RPMI8226 (cell line): ENCODE measurements at regions not wholly inside any gene's neighbourhood (a gene's known extent, or its start where the extent isn't known, plus 50 kb on each side); places are given as distances from the start of the nearest gene placed in this dataset.
A peak's percentile ranks its signal among the peaks of the same experiment; 100 is the strongest.
"Not testable (repeated sequence)": the region's sequence is repeated elsewhere in the genome, so short reads cannot be mapped to it uniquely, and the experiment has no call there.

Experiments used
- DNase-seq: peaks from one replicate; pipeline ENCODE4 v3.0.0-alpha.2; 2015

DNA sequence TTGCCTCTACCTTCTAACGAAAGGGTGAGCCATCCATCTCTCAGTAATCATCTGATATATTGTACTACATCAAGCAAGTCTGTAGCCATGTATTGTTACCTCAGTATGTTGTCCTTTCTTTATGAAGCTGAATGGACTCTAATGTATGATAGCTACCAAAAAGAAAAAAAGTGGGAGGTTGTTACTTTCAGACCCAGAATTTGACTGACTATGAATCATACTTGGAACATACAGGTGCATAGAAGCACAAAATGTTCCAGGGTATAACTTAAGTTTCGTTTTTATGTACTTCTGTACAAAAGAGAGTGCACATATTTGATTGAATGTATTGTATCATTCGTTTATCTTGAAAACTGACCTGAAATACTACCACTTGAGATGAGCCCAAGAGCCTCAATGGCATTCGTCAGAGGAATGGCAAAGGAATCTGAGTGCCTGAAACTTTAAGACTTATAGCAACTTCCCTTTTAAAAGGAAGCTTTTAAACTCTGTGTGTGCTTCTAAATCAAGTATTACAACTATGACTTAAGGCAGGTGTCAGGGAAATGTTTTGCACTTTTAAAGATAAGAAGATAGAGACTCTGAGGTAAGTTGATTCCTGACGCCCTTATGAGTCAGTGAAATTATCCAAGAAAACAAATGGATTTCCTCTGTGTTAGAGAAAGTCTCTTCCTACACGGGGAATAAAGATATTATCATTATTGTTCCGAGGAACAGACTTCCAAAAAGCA lies 951.5 kb downstream of the GALC start:
- no peak for DNase-seq

DNA sequence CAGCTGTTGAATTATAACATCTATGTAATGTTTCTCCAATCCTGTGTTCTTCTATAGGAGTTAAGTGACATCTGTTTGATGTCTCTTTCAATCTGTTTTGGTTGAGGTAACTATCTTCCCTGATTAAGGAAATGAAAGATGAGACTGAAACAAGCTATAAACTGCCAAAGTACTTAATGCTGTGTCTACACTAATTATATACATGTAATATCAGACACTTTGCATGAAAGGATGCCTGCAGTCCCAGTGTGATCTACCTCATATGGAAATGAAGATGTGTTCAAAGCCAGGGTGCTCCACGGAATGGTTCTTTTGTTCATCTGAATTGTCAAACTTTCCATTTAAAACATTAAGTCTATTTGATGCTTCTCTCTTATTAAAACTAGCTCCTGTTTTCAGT lies 958.3 kb downstream of the GALC start:
- no peak for DNase-seq

DNA sequence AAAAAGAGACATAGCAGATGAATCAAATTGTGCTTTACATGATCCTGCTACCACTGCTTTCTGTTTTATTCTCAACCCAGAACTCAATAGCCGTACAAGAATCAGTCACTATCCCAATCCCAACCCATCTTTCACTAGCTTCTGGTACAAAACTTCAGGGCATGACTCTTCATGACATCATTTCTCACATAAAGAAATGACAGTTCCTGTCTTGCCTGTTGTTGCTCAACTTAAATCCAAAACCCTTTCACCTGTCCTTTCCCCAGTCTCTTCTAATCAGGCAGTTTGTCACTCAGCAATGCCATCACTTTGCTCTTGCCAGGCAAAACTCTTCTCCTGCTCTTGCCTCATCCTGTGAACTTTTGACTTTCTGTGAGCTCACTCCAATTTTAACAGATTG lies 962.8 kb downstream of the GALC start:
- DNase-seq = no peak

DNA sequence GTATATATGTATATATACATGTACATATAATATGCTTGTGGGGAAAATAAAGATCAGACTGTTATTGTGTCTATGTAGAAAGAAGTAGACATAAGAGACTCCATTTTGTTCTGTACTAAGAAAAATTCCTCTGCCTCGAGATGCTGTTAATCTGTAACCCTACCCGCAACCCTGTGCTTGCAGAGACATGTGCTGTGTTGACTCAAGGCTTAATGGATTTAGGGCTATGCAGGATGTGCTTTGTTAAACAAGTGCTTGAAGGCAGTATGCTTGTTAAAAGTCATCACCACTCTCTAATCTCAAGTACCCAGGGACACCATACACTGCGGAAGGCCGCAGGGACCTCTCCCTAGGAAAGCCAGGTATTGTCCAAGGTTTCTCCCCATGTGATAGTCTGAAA lies 972.9 kb downstream of the GALC start:
- DNase-seq = not testable (repeated sequence)

- DNase-seq = no peak
Measured at GRCh38 chr14:87018294-87018693, 974.7 kb downstream of the GALC start.

- no peak for DNase-seq
Measured at GRCh38 chr14:87017335-87017734, 975.6 kb downstream of the GALC start.

DNA sequence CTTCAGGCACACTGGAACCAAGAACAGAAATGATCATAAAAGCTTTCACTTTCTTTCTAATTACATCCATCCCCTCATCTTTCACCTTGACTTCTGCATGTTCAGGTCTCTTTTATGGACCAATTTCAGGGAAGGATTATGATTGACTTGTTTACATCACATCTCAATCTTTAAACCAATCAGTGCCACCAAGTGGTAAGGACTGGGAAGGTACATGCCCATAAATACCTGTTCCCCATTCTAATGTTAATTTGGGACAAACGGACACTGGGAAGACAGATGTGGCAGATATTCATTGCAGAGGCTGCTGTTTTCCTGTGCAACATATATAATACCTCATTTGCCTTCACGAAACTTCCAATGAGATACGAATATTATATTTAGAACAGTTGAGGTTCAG lies 978.1 kb downstream of the GALC start:
- no peak for DNase-seq

DNA sequence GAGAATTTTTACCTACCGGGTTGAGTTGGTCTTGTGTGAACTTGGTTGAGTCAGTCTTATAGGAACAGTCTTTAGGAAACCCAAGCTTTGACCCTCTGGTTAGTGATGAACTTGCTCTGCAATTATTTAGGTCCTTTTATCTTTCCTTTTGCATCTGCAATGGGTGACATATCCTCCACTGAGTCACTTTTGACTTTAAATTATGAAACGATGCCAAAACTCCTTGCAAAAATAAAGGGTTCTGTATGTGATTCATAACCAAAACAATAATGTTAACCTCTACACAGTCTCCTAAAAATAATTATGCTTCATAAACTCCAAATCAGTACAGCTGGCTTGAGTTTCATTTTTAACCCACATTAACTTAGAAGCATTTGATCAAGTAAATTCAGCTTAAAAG lies 979.4 kb downstream of the GALC start:
- DNase-seq = no peak

GRCh38 chr14:87008965-87009364 lies 984.0 kb downstream of the GALC start:
- DNase-seq = no peak

GRCh38 chr14:87005280-87005679 lies 987.7 kb downstream of the GALC start:
- no peak for DNase-seq

DNA sequence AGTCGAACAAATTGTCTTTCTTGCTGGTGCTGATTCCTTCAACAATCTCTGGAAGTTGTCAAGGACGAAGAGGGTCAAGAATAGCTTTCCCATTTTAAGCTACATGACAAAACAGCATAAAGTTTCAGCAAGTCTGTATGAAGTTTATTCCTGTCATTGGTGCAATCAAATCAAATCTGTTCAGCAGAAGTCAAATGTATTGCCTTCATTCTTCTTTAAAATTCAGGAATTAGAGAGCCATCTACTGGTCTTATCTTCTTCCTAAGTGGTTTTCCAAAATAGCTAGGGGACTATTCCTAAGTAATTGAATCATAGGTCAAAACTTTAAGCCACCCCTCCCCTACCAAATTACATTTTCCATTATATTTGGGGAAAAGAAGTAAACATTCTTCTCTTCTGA lies 990.2 kb downstream of the GALC start:
- DNase-seq = no peak

DNA sequence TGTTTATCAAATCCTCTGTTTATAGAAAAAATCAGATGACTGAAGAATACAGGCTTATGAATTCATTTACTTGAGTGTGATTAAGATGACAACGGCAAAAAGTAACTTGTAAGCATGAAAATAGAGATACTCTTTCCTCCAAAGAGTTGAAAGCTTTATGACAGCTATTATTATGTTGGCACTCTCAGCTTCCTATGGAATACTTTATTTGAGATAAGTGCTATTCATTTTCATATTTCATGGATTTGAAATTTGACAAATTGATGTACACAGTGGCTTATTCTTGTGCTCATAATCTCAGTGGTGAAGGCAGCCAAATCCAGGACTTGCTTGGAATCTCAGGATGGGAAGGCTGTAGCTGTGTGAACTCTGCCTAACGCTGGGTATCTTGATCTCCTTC lies 991.6 kb downstream of the GALC start:
- DNase-seq = no peak

GRCh38 chr14:87000081-87000480 lies 992.9 kb downstream of the GALC start:
- DNase-seq = no peak

GRCh38 chr14:86999036-86999435 lies 993.9 kb downstream of the GALC start:
- DNase-seq = no peak

DNA sequence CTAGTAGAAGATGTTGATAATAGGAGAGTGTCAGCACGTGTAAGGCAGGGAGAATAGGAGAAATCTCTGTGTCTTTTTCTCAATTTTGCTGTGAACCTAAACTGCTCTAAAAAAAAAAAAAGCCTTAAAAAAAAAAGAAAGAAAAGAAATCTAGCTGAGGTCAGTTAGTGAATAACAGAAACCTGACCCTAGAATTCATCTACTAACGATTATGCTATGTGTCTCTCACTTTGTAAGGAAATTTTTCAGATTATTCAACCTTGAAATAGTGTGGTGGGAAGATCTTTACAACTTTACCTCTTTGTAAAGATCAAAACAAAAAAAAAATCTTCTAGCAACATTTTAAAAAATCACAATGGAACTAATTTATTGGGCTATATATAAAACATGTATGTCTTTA lies 995.7 kb downstream of the GALC start:
- no peak for DNase-seq

GRCh38 chr14:86990396-86990795 lies 1002.6 kb downstream of the GALC start:
- DNase-seq = no peak

DNA sequence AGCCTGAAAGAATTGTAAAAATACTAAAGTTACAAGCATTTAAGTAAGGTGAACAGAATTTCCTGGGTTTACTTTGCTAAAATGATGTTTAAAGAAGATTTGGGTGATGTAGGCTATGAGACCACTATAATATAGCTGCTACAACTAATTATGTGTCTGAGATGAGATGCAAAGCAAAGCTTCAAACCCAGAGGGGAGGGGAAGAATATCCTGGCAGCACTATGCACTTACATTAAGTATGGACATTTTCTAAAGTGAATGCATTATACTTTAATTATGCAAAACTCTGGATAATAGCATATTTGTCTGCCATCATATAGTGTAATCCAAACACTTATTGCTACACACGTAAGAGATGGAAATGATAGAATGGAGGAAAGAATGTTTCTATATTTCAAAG lies 1003.7 kb downstream of the GALC start:
- no peak for DNase-seq

- no peak for DNase-seq
Measured at GRCh38 chr14:86987966-86988365, 1005.0 kb downstream of the GALC start.

DNA sequence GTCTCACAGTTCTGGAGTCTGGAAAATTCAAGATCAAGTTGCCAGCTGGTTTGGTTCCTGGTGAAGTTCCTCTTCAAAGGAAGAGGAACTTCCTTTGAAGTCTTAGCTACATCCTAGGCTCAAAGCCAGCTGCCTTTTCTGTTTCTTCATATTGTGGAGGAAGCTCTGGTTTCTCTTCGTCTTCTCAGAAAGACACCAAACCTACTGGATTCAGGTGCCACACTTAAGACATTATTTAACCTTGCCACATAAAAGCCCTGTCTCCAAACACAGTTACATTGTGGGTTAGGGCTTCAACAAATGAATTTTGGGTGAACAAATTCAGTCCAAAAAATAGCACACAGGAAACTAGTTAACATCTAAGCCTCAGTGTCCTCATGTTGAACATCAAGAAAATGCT lies 1019.8 kb downstream of the GALC start:
- DNase-seq = no peak

DNA sequence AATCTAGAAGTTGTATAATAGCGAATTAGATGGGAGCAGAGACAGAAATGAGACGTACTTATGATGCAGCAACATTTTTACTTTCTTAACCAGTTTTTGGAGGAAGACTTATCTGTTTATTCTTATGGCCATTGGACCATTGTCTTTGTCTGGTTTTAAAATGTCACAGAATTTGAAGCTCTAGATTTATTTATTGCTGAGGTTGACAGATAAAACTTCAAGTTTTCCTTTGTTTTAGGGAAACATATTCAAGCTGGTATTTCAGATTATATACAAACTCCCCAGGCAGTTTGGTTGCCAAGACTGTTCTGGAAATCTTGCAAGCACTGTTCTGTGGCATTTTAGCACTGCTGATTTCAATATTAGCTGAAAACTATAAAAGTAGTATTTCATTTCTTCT lies 1021.7 kb downstream of the GALC start:
- no peak for DNase-seq

GRCh38 chr14:86961106-86961716 lies 1031.8 kb downstream of the GALC start:
- peak; percentile 25 for DNase-seq

- no peak for DNase-seq
Measured at GRCh38 chr14:86955771-86956354, 1037.1 kb downstream of the GALC start.

GRCh38 chr14:86954623-86955022 lies 1038.4 kb downstream of the GALC start:
- no peak for DNase-seq

DNA sequence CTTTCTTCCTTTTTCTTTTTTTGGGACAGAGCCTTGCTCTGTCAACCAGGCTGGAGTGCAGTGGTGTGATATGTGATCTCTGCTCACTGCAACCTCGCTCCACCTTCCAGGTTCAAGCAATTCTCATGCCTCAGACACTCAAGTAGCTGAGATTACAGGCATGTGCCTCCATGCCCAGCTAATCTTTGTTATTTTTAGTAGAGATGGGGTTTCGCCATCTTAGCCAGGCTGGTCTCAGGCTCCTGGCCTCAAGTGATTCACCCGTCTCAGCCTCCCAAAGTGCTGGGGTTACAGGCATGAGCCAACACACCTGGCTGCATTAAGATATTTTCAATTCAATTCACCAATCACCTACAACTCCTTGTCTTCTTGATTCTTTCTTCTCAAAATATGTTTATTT lies 1046.5 kb downstream of the GALC start:
- DNase-seq = no peak

DNA sequence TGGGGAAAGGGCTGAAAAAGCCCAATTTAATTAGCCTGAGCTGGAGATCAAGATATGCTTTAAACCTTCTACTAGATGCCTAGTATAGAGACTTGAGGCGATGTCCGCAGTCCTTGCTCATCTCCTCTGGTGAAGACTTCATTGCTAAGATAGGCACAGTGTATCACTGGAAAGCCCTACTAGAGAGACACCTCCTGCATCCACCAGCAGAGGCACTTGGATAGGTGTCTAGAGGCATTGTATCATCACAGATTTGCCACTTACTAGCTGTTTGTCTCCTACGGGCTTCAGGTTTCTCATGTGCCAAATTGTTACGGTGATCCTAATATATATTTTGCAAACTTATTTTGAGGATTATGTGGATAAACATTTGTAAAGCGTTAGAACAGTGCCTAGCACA lies 1048.5 kb downstream of the GALC start:
- DNase-seq = no peak
